Endothelial cell of umbilical vein (primary cell): ENCODE measurements at regions not wholly inside any gene's neighbourhood (a gene's known extent, or its start where the extent isn't known, plus 50 kb on each side); places are given as distances from the start of the nearest gene placed in this dataset.

ENCODE experiments used
- BruUV-seq: library from RNA; stranded (reverse); fragments of 400-500 nt; replicated peaks from 2 replicates; lab custom pipeline; 2021; lab: Mats Ljungman, UMichigan
- CTCF ChIA-PET: fragments of 300-600, 350-600 bp; sonication (Branson Sonifier 250); formaldehyde crosslinking; loops from one replicate; lab custom pipeline; 2021; ENCODE audit warnings: antibody characterized with exemption, inconsistent platforms; lab: Charles Lee
- POLR2A ChIA-PET: fragments of 300-600, 350-600 bp; sonication (Branson Sonifier 250); formaldehyde crosslinking; loops from one replicate; lab custom pipeline; 2021; ENCODE audit warnings: antibody characterized with exemption, inconsistent platforms; lab: Charles Lee
- DNase-seq: peaks from one replicate; pipeline ENCODE4 v3.0.0-alpha.2; 2011; ENCODE audit warnings: low read depth, low spot score
- FAIRE-seq: peaks from 2 replicates; lab custom pipeline; 2011; peaks lifted over from hg19 to GRCh38; lab: Jason Lieb, UNC
- H2AFZ ChIP-seq: 2 replicates; pipeline ENCODE4 v1.6.0; 2012; ENCODE audit warnings: low read depth, low read length, control low read depth, inconsistent platforms
- H3K27ac ChIP-seq: 2 replicates; pipeline ENCODE4 v1.5.1; 2011; ENCODE audit warnings: low read depth, mild to moderate bottlenecking, control low read depth, low read length, moderate library complexity; ENCODE audit not compliant: insufficient read depth
- H3K27me3 ChIP-seq, 2 experiments: 2 replicates each; pipeline versions ENCODE4 v1.6.0 to v1.6.1; 2011; ENCODE audit warnings: low read length in 2 of 2, mixed read lengths in 1 of 2; ENCODE audit not compliant: control insufficient read depth in 2 of 2, insufficient read depth in 2 of 2
- H3K36me3 ChIP-seq, 2 experiments: 2 replicates in 1 of 2; 3 replicates in 1 of 2; pipeline ENCODE4 v1.5.1; 2011; ENCODE audit warnings: low read length in 2 of 2, mild to moderate bottlenecking in 1 of 2, moderate library complexity in 1 of 2; ENCODE audit not compliant: control insufficient read depth in 2 of 2, insufficient read depth in 2 of 2; ENCODE audit errors: extremely low read depth in 1 of 2
- H3K4me1 ChIP-seq: 3 replicates; pipeline ENCODE4 v1.5.1; 2011; ENCODE audit warnings: mild to moderate bottlenecking, low read length; ENCODE audit not compliant: control insufficient read depth, insufficient read depth; ENCODE audit errors: extremely low read depth
- H3K4me2 ChIP-seq: 2 replicates; pipeline ENCODE4 v1.6.1; 2011; ENCODE audit warnings: low read length, control low read depth, mixed read lengths; ENCODE audit not compliant: insufficient read depth
- H3K4me3 ChIP-seq, 3 experiments: fragments of 200-600 bp in 1 of 3; sonication (generic), shearing (Covaris generic) in 1 of 3; replicated peaks in 1 of 3; 2 replicates each; pipeline ENCODE4 v1.5.1; 2011 to 2016; ENCODE audit warnings: control low read depth in 3 of 3, low read length in 3 of 3, mild to moderate bottlenecking in 2 of 3, inconsistent platforms in 1 of 3, low read depth in 1 of 3, moderate library complexity in 1 of 3; ENCODE audit not compliant: insufficient read depth in 1 of 3
- H3K79me2 ChIP-seq: 2 replicates; pipeline ENCODE4 v1.6.0; 2012; ENCODE audit warnings: low read length, inconsistent platforms; ENCODE audit not compliant: control insufficient read depth, insufficient read depth
- H3K9ac ChIP-seq: replicated peaks from 2 replicates; pipeline ENCODE3; 2011; ENCODE audit warnings: low read length, control low read depth; ENCODE audit not compliant: insufficient read depth; ENCODE audit errors: extremely low read depth
- H3K9me1 ChIP-seq: replicated peaks from 3 replicates; pipeline ENCODE4 v1.6.0; 2011; ENCODE audit warnings: mild to moderate bottlenecking, low read length; ENCODE audit not compliant: control insufficient read depth, insufficient read depth; ENCODE audit errors: extremely low read depth
- H3K9me3 ChIP-seq: replicated peaks from 2 replicates; pipeline ENCODE4 v1.5.1; 2012; ENCODE audit warnings: low read length, inconsistent platforms; ENCODE audit not compliant: control insufficient read depth, insufficient read depth
- H4K20me1 ChIP-seq: replicated peaks from 2 replicates; pipeline ENCODE3; 2011; ENCODE audit warnings: mild to moderate bottlenecking, low read length; ENCODE audit not compliant: control insufficient read depth, insufficient read depth; ENCODE audit errors: extremely low read depth
- EZH2 ChIP-seq: IDR thresholded peaks from 2 replicates; pipeline ENCODE4 v1.6.1; 2012; ENCODE audit warnings: borderline replicate concordance, low read depth, mild to moderate bottlenecking, moderate library complexity, low read length, inconsistent platforms; ENCODE audit not compliant: severe bottlenecking
- FOS ChIP-seq: IDR thresholded peaks from 2 replicates; pipeline ENCODE4 v1.6.1; 2011; ENCODE audit warnings: mild to moderate bottlenecking, low read length, moderate library complexity, borderline replicate concordance; ENCODE audit not compliant: insufficient read depth
- GATA2 ChIP-seq: IDR thresholded peaks from 2 replicates; pipeline ENCODE4 v1.7.0; 2011; ENCODE audit warnings: low read depth, mild to moderate bottlenecking, moderate library complexity, mixed read lengths, low read length; ENCODE audit not compliant: insufficient read length, insufficient read depth
- JUN ChIP-seq: IDR thresholded peaks from 2 replicates; pipeline ENCODE4 v1.6.1; 2011; ENCODE audit warnings: borderline replicate concordance, low read depth; ENCODE audit not compliant: insufficient read length, insufficient read depth
- MYC ChIP-seq: IDR thresholded peaks from one replicate; pipeline ENCODE4 v1.6.1; 2011; ENCODE audit warnings: mild to moderate bottlenecking, low read depth, low read length
- POLR2A ChIP-seq: IDR thresholded peaks from 2 replicates; pipeline ENCODE4 v1.6.1; 2012; ENCODE audit warnings: low read depth, mild to moderate bottlenecking, control low read depth, low read length
- POLR2AphosphoS5 ChIP-seq: IDR thresholded peaks from 2 replicates; pipeline ENCODE4 v1.6.1; 2012; ENCODE audit warnings: low read depth, mild to moderate bottlenecking, control low read depth, low read length, moderate library complexity; ENCODE audit not compliant: insufficient read depth
- dilution Hi-C: fragments of 300-500 bp; cut with MboI; formaldehyde crosslinking; loops from one replicate; pipeline ENCODE4 v1.15.0; 2019; ENCODE audit warnings: low sequenced_read_pairs; ENCODE audit not compliant: extremely low pct_ligation_motif_present
- intact Hi-C: fragments of 100-400 bp; cut with micrococcal nuclease; formaldehyde crosslinking; loops from one replicate; pipeline ENCODE4 v1.10.0; 2022
- TF ChIP-seq, protein P1 (sequence below), 2 donors: IDR thresholded peaks; 1 replicate in 1 of 2; 2 replicates in 1 of 2; pipeline ENCODE4 v1.5.1; 2011; ENCODE audit warnings: low read length in 2 of 2, mild to moderate bottlenecking in 2 of 2, moderate library complexity in 2 of 2, control low read depth in 1 of 2, inconsistent platforms in 1 of 2, low read depth in 1 of 2; ENCODE audit not compliant: insufficient read depth in 1 of 2; ENCODE audit errors: extremely low read depth in 1 of 2
- TF ChIP-seq, protein P2 (sequence below): IDR thresholded peaks from 2 replicates; pipeline ENCODE4 v1.6.1; 2011; ENCODE audit not compliant: insufficient read depth, insufficient read length

DNA sequence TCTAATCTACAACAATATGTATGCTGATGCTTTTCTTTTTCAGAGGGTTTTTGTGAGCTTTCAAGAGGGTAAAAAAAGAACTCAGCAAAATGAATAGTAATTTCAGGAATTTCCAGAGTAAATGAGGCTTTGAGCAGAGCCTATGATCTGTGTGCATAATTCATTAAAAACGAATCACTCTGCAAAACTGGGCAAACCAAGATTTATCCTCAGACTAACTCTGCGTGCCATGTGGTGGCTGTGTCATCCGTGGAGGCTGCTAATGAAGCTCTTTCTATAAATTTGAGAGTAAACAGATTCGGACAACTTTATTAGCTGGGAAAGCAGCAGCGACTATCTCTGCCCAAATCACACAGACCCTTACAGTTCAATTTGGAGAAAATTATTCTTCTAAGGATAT lies 83.8 kb downstream of the FOXL1 start:
- Histone ChIP-seq H3K36me3 (no peaks in the 10 kb centered on the region), H2AFZ (no peak overlapping the region), H3K4me3 (no peak overlapping the region), H3K9me1 (no peaks in the 10 kb centered on the region), H3K9ac (peak overlapping the region; percentile 42), H4K20me1 (no peaks in the 10 kb centered on the region), H3K27ac (peak overlapping the region; percentile 95), H3K27me3 (no peaks in the 10 kb centered on the region), H3K9me3 (peaks cover 2% of the 10 kb centered on the region), H3K4me1 (peaks cover 49% of the 10 kb centered on the region), H3K4me2 (peak overlapping the region; percentile 18), H3K79me2 (no peaks in the 10 kb centered on the region)
- intact Hi-C loops: loop anchor here (5.0 to 10.0 kb wide), 2 partner anchors 210 to 723 kb away; partner anchors contain the start of gene FBXO31
- CTCF ChIA-PET: interaction anchor here (0.8 to 1.3 kb wide), 6 partner anchors 36 to 399 kb away, joined by 3 read pairs; partner anchors contain the start of gene FOXC2
- no peak for TF ChIP-seq POLR2A
- no peak for TF ChIP-seq JUN
- TF ChIP-seq MYC: no peak
- no peak for TF ChIP-seq POLR2AphosphoS5
- TF ChIP-seq, protein P1, sequence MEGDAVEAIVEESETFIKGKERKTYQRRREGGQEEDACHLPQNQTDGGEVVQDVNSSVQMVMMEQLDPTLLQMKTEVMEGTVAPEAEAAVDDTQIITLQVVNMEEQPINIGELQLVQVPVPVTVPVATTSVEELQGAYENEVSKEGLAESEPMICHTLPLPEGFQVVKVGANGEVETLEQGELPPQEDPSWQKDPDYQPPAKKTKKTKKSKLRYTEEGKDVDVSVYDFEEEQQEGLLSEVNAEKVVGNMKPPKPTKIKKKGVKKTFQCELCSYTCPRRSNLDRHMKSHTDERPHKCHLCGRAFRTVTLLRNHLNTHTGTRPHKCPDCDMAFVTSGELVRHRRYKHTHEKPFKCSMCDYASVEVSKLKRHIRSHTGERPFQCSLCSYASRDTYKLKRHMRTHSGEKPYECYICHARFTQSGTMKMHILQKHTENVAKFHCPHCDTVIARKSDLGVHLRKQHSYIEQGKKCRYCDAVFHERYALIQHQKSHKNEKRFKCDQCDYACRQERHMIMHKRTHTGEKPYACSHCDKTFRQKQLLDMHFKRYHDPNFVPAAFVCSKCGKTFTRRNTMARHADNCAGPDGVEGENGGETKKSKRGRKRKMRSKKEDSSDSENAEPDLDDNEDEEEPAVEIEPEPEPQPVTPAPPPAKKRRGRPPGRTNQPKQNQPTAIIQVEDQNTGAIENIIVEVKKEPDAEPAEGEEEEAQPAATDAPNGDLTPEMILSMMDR (IDR thresholded peaks at IDR 0.05; ENCODE audit: extremely low read depth in 1 of 2, insufficient read depth in 1 of 2, low read depth in 1 of 2, low read length in 2 of 2): no peak
- TF ChIP-seq FOS: no peak
- no peak for TF ChIP-seq GATA2
- TF ChIP-seq, protein P2, sequence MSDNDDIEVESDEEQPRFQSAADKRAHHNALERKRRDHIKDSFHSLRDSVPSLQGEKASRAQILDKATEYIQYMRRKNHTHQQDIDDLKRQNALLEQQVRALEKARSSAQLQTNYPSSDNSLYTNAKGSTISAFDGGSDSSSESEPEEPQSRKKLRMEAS: no peak
- no peak for TF ChIP-seq EZH2
- POLR2A ChIA-PET: interaction anchor here (1.4 kb wide), 1 partner anchor 86 kb away, joined by 8 read pairs; no protein-coding TSS in a partner anchor
- FAIRE-seq (no peak), DNase-seq (no peak)
- TSS peak; percentile 36 for BruUV-seq
- dilution Hi-C loops: no loop called here
